GM12875 (cell line): ENCODE measurements at regions not wholly inside any gene's neighbourhood (a gene's known extent, or its start where the extent isn't known, plus 50 kb on each side); places are given as distances from the start of the nearest gene placed in this dataset.

Experiments
- H3K4me3 ChIP-seq: one replicate; pipeline ENCODE4 v1.5.1; 2011; ENCODE audit warnings: low read depth, low read length, control low read depth
- CTCF ChIP-seq: IDR thresholded peaks from 2 replicates; pipeline ENCODE4 v1.5.1; 2011; ENCODE audit warnings: low read depth, mild to moderate bottlenecking, control low read depth, inconsistent platforms, low read length, moderate library complexity, borderline replicate concordance; ENCODE audit not compliant: insufficient read depth

GRCh38 chr1:5480906-5481305 is 511.3 kb downstream of the NPHP4 start:
- no peak for TF ChIP-seq CTCF

GRCh38 chr1:5479876-5480646 is 512.2 kb downstream of the NPHP4 start:
- no peak overlapping the region for H3K4me3 ChIP-seq
- TF ChIP-seq CTCF, result no peak

More at GRCh38 chr1:5480906-5481305, 511.3 kb downstream of the NPHP4 start:
- no peak overlapping the region for H3K4me3 ChIP-seq

DNA sequence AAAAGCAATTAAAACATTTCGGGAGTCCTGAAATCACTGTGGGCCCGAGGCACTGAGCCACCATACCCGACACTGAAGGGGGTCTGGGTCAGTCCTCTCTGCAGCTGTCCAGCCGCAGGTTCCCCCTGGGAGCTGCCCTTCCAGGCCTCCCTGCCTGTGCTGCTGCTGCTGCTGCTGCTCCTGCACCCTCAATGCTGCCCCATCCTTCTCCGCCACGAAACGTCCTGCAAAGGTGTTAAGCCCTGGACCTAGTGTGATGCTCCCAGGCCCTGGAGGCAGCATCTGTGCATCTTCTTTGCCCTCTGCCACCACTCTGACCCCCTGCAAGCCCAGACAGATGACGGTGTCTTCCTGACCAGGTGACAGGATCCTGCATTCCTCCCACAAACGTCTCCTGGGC is 513.3 kb downstream of the NPHP4 start:
- TF ChIP-seq CTCF, result no peak
- H3K4me3 ChIP-seq, result no peak overlapping the region

DNA sequence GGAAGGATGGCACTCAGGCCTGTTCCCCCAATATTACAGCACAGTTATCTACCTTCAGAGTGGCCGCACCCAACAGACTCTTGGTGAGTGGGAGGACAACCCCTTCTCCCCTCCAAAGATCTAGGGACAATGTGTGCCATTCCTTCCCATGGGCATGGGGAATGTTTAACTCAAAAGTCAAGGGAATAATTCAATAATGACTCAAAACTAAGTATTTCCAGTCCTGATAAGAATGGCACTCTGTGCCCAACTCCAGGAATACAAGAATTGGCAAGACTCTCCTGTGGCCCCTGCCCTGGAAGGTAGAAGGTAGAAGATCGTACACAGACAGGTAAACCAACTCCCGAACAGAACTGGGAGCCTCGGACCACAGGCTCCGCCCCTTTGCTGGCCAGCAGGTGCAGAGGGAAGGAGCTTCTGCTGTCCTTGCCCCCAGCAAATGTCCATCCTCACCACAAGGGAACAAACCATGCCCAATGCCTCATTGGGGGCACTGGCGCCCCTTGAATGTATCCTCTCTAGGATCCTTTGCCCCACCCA is 514.0 kb downstream of the NPHP4 start:
- TF ChIP-seq CTCF, result no peak
- H3K4me3 ChIP-seq, result no peak overlapping the region

- no peak for TF ChIP-seq CTCF
- no peak overlapping the region for H3K4me3 ChIP-seq
Observed at GRCh38 chr1:5477716-5478115, 514.5 kb downstream of the NPHP4 start.

- TF ChIP-seq CTCF, result no peak
- no peak overlapping the region for H3K4me3 ChIP-seq
Observed at GRCh38 chr1:5475572-5475971, 516.7 kb downstream of the NPHP4 start.

DNA sequence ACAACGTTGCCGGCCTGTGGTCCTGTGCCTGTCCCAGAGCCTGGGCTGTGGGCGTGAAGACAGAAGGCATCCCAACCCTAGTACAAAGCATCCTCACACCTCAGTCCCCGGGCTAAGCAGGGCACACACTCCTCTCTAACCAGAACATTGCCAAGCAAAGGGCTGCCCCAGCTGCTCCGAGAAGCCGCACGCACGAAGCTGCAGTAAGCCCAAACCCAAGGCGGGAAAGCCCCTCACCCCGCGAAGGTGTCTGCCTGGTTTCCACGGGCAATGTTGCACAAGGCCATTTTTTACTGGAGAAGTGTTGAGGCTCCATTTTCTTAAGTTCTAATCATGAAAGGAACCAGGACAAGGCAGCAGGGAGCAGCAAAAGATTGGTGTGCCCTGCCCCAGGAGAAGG is 519.0 kb downstream of the NPHP4 start:
- no peak overlapping the region for H3K4me3 ChIP-seq

More for the DNA sequence above, 519.0 kb downstream of the NPHP4 start:
- no peak for TF ChIP-seq CTCF
